ENCODE measurements at regions not wholly inside any gene's neighbourhood (a gene's known extent, or its start where the extent isn't known, plus 50 kb on each side); places are given as distances from the start of the nearest gene placed in this dataset.

DNA sequence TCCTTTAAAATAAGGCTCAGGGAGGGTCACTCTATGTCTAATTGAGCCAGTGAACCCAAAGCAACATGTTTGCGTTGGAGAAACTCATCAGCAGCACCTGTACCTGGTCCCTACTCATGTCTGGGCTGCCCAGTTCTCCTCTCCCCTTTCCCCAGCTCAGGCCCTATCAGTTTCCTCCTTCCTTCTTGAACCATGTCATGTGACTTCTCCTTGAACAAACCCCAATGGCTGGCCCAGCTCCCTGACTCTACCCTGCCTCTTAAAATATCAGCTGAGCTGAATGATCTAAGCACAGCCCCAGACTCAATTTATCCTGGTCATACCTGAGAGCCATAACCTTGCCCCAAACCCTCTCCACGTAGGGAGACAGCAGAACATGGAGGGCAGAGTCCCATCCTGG, 290.9 kb downstream of the LPIN1 start:
- TF ChIP-seq, protein P1, sequence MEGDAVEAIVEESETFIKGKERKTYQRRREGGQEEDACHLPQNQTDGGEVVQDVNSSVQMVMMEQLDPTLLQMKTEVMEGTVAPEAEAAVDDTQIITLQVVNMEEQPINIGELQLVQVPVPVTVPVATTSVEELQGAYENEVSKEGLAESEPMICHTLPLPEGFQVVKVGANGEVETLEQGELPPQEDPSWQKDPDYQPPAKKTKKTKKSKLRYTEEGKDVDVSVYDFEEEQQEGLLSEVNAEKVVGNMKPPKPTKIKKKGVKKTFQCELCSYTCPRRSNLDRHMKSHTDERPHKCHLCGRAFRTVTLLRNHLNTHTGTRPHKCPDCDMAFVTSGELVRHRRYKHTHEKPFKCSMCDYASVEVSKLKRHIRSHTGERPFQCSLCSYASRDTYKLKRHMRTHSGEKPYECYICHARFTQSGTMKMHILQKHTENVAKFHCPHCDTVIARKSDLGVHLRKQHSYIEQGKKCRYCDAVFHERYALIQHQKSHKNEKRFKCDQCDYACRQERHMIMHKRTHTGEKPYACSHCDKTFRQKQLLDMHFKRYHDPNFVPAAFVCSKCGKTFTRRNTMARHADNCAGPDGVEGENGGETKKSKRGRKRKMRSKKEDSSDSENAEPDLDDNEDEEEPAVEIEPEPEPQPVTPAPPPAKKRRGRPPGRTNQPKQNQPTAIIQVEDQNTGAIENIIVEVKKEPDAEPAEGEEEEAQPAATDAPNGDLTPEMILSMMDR (IDR thresholded peaks at IDR 0.05) = no peak
- TF ChIP-seq POLR2A (IDR thresholded peaks at IDR 0.05) = no peak

All from right lobe of liver (tissue), 4 donors.